Hematopoietic multipotent progenitor cell treated with erythropoietin and hydrocortisone succinate and interleukin-3 and kit ligand, for 8 days (in vitro differentiated cells): ENCODE measurements at regions not wholly inside any gene's neighbourhood (a gene's known extent, or its start where the extent isn't known, plus 50 kb on each side); places are given as distances from the start of the nearest gene placed in this dataset.
"Not testable (repeated sequence)": the region's sequence is repeated elsewhere in the genome, so short reads cannot be mapped to it uniquely, and the experiment has no call there.

Experiments used
- DNase-seq: peaks from one replicate; pipeline ENCODE4 v3.0.0-alpha.2; 2015

DNA sequence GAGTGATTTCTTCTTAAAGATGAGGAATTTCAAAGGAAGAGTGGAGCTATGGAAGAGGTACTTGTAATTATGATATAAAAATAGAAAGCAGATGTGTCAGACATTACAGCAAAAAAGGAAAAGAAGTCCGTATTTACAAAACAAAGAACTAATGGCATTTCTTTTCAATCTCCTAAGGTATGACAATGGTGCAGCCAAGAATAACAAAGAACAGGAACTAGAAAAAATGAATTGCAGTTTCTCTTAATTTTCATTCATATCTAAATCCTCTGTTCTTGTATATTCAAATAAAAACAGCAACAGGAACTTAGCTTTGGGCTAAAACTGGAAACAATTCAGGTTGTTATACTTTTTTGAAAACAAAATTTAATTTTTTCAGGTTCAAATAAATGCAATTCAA lies 105.1 kb downstream of the SPRY1 start:
- DNase-seq, result no peak

DNA sequence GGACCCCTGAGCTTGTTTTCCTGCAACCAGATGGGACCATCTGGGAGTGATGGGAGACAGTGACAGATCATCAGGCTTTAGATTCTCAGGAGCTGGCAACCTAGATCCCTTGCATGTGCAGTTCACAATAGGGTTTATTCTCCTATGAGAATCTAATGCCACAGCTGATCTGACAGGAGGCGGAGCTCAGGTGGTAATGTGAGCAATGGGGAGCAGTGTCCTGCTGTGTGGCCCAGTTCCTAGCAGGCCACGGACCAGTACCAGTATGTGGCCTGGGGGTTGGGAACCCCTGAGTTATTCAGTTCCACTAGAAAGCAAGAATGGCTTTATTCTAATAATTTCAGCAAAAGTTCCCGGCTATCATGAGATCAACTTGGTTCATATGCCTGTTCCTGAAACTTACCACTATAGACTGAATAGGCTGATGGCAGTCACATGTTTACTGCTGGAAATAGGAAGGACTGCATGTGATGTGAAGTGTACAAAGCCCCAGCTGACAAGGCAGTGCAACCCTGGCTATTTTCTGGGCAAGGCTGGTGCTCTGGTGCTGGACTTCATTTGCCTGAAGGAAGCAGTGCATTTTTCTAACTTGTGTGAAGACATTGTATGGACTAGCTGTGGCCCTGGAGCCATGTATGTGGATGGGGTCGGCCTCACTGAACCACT lies 107.2 kb downstream of the SPRY1 start:
- no peak for DNase-seq

DNA sequence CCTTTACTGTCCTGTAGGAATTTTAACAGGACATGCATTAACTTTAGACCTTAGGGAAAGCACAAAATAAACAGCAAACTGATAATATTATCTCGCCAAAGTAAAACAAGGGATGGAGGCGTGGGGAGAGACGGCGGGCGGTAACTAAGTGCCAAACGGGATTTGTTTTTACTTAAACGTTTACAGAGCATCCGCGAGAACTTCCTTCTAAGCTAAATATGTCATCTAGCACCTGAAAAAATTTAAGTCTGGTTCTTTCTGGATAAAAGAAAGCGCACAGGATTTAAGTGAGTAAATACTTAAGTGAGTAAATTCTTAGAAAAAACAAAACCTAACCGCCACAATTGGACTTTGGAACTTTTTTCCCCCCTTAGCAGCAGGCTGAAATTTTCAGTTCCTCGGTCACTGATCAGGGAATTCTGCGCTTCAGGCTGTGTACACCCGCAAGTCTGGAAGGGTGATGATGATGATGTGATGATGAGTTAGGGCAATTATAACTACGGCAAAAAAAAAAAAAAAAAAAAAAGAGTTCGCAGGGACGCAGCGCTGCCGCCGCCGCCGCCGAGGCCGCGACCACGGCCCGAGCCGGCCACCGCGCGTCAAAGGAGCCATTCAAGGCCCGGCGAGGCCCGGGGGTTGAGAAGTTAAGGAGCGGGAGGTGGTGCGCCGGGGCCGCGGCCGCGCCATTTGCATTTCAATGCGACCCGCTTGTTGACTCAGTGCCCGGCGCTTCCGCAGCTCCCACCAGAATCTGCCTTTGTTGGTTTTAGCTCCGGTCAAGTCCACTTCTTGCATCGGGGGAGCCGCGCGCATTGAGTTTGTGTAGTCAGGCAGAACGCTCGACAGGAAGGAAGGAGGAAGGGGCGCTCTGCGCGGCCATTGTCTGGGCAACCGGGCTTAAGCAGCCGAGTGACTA lies 108.8 kb downstream of the SPRY1 start:
- DNase-seq, result peak; percentile 38

DNA sequence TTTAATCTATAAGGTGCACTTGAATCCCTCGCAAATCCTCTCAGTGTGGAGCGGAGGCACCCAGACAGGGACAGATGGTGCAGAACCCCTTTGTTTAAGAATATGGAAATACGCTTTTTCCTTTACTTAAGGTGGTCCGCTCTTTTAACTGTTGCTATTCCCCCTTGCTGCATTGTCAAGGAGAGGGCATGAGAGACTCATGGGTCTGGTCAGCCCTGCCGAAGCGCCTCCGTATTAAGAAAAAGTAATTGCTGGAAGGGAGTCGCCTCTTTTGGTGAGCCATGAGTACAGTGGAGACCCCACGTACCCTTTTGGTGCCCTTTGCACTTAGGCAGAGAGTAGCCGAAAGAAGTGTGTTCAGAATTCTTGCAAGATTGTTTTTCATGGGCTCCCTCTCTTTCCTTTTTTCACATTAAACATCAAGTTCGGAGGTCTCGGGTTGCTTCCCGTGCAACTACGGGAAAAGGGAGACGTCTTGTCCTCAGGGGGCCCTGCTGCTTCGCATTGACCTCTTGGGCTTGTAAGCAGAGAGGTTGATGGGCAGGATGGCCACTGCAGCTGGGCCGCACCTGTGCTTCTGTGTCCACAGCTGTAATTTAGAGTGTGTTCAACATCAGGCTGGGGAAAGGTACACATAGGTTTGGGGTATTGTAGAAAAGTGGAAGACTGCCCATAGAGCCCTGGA lies 109.6 kb downstream of the SPRY1 start:
- no peak for DNase-seq

DNA sequence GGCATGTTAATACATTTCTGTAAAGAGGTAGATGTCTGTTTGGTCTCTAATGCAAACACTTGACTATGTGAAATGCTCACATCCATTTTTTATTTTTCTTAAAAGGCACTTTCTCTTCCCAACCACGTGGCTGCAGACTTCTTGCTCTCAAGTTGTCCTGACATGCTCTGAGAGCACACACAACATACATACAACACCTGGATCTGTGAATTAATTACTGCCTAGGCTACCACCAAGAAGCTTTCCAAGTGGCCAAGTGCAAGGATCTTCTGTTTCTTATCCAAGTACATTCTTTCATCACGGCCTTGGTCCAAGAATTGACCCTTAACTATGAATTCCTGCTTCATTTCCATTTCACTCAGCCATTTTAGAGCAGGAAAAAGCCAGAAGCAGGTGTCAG lies 110.8 kb downstream of the SPRY1 start:
- no peak for DNase-seq

DNA sequence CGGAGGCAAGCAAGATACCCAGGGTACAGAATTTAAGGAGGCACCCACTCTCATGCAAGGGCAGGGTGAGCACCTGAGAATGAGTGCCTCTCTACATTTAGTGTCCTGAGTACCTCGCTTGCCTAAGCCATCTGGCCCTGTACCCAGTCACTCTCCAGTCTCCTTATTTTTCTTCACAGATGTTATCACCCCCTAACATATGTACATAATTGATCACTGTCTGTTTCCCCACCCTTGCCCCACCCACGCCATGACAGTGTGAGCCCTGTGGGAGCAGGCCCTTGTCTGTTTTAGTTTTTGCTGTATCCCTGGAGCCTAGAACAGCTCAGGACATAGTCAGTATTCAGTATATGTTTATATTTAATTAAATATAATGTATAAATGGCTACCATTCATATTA lies 113.6 kb downstream of the SPRY1 start:
- peak; percentile 68 for DNase-seq

DNA sequence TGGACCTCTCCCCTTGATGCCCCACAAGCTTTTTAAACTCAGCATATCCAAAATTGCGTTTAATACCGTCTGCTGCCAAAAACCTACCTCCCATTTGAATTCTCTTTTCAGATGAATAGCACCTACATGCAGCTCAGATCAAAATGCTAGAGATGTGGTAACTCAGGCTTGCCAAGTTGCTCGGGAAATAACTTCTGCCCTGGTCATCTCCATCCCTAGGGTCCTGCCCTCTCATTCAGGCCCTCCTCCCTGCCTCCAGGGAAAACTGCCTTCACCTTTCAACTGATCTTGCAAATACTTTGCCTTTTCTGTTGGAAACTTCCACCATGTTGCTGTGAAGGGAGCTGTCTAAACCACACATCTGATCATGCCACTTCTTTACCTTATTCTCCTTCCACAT lies 114.1 kb downstream of the SPRY1 start:
- no peak for DNase-seq

DNA sequence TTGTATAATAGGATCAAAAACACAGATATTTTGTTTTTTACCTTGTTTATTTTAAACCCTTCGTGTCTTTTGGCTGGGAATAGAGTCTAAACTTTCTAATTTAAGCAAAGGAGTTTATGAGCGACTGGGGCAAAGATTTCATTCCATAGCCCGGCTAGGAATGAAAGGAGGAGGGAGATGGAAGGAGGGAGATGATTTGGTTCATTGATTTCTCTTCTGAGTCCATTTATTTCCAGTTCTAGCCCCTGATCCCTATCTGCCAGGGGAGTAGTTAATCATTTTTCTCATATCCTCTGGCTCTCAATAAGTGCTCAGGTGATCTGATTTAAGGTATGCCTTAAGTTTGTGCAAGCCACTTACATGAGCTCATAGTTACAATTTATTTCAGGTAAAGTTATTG lies 120.0 kb downstream of the SPRY1 start:
- DNase-seq, result no peak

DNA sequence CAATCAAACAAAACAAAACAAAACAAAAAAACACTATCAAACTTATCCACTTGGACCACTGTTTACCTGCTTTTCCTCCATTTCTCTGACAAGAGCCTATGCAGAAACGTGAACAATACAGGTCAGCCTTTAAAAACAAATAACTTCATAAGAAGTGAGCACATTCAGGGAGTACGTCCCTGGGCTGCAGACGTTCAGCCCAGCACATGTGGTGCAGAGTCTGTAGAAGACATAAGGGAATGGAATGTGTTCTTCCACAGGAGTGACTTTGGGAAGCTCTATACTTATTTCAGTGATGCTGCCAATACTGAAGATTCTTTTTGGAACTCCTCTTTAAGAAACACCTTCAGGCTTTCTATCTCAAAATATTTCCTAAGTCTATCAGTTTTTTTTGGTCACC lies 120.6 kb downstream of the SPRY1 start:
- DNase-seq, result no peak

DNA sequence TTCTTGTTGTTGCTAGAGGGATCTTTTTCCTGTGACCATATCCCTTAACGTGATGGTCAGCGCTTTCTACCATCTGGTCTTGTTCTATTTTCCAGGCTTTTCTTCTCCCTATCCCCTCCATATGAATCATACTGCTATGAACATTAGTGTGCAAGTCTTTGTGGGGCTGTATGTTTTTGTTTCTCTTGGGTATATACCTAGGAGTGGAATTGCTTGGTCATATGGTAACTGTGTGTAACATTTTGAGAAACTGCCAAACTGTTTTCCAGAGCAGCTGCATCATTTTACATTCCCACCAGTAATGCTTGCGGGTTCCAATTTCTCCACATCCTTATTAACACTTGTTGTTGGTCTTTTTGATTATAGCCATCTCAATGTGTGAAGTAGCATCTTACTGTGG lies 121.4 kb downstream of the SPRY1 start:
- no peak for DNase-seq

DNA sequence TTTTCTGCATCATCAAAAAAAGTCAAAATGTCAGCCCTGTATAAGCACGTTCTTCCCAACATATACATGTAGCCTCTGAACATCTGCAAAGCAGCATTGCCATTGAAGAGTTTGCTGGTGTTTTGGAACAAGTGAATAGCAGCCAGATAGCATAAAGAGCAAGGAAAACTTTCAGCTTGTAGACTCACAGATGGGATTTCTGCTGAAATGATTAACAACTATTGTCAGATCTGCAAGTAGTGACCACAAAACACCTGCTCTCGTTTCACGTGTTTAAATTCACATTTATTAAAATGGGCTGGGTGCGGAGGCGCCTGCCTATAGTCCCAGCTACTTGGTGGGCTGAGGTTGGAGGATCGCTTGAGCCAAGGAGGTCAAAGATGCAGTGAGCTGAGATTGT lies 123.7 kb downstream of the SPRY1 start:
- no peak for DNase-seq

DNA sequence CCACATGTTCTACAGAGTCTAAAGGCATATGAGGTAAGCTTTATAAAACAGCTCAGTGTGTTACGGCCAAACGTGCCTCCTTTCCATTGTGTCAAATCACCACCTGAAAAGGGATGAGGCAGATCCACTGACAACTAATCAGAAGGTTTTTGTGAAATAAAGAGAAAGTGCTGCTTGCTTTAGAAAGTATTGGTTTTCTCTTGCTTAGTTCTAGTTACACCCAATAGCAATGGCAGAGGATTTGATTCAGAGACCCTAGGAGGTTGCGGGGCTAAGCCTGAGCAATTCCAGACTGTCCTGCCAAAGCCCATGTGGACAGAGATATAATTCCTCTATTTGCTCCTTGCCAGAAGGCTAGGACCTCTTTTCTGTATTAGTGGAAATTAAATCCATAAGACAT lies 125.5 kb downstream of the SPRY1 start:
- no peak for DNase-seq

DNA sequence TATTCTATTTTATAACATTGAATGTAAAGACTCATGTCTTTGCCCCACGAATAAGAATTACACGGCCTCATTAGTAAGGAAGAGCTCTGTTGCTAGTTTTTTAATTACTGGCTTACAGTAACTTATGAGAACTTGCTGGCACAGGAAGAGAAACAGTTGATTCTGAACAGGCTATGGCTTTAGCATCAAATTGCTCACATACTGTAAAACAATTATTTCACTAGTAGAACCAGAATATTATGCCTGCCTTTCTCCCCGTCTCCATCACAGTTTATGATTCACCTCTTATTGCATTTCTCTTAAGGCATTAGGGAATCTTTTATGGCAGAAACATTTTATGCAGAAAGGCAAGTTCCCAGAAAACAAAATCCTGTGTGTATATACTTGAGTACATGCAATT lies 126.1 kb downstream of the SPRY1 start:
- no peak for DNase-seq

DNA sequence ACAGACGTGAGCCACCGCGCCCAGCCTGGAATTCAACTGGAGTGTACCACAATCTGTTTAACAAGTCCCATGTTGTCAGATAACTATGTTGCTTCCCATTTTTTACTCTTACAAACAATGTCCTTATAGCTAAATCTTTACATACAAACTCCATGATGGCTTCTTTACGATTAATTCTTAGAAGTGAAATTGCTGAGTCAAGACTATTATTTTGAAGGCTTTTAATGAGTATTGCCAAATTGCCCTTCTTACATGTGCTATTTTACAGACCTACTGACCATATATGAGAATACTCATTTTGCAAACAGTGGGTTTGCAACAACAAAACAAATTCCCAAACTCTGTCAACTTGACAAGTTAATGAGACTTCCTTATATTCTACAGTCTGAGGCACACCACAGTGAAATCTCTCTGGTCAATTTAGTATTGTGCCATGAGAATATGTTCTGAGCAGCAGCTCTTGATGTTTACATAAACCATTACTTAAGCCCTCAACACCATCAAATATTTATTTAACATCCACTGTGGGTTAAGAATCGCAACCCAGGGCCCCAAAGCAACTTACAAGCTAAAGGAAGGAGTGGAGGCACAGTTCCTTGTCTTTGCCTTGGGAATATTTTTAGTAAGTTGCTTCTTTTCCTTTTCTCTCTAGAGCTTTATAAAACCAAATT lies 128.5 kb downstream of the SPRY1 start:
- DNase-seq, result no peak

DNA sequence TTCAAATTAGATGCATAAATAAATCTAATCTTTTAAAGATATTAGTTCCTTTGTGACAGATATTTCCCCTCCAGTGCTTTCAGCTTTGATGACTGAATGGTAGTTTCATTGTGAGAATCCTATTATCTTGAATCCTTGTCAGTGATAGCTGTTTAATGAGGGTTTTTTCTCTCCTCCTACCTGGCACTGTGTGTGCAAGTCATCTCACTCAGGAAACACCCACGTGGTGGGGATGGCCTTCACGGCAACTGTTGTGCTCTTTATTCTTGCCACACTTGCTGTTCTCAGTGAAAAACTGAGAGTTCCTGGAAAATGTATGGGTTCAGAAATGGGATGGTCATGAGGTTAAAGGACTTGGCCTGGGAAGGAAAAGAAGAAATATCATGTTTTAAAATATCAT lies 129.9 kb downstream of the SPRY1 start:
- no peak for DNase-seq

DNA sequence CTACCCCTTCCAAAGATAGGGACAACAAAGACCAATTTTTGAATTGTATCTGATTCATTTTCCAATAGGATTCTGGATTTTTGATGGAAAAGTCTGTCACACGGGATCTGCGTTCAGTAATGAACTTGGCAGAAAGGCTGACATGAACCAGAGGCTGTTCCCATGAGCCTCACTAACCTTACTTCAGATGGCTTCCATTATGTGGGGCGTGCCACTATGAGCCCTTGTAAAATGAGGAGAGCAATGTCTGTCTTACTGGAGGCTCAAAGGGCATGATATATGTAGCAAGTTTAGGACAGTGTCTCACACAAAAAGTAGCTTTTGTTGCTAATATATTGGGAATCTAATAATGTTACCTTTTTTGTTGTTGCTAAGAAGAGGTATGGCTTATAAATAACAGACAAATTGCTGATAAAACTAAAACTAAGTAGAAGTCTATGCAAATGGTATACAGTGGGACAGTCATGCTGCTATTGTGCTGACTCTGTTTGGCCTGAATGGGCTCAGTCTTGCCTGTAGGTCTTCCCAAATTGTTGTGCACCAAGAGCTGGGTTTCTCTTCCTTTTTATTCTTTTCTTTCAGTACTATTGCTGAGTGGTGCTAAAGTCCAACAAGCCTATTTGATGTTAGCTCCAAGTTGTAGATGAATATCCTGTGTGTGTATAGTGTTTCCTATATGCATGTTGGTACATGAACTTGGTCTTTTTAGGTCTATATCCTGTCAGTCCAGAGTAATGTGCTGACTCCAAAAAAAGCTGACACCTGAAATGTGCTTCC lies 132.1 kb downstream of the SPRY1 start:
- no peak for DNase-seq

DNA sequence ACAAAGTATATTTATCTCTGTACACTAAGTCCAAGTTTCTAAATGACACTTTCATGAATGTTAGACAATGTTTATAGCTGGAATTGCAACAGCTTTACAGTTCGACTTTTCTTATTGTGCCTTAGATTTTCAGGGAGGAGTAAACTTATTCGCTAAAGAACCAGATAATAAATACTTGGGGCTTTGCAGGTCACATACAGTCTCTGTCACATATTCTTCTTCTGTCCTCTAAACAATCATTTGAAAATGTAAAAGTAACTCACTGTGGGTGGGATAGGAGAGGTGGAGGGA lies 132.6 kb downstream of the SPRY1 start:
- no peak for DNase-seq

DNA sequence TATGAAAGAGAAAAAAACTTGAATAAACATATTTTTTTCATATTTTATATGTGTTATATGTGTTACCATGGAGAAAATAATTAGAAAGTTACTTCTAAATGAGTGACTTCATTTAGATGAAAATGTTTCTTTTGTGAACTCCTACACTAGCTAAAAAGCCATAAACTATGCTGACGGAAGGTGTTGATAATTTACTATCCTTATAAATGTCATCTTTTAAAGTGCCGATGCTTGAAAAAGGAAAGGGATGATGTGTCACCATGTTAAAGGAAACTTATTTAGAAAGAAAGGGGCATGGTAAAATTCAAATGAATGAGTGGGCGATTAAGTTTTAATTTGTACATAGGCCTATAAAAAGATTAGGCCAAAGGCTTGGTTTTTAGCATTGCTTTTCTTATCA lies 133.8 kb downstream of the SPRY1 start:
- no peak for DNase-seq

DNA sequence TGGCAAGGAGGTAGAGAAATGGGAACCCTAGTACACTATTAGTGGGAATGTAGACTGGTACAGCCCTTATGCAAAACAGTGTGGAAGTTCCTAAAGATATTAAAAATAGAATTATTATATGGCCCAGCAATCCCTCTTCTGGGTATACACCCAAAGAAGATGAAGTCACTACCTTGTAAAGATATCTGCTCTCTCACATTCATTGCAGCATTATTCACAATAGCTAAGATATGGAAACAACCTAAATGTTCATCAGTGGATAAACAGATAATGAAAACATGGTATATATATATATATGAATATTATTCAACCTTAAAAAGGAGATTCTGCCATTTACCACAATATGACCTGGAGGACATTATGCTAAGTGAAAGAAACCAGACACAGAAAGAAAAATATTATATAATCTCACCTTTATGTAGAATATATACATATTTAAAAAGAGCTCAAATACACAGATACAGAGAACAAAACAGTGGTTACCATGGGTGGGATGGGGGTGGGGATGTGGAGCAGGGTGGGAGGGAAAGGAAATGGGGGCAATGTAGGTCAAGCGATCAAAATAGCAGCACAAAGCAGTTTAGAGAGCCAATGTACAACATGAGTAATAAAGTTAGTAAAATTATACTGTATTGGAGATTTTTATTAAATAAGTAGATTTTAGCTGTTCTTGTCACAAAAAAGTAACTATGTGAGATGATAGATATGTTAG lies 138.6 kb downstream of the SPRY1 start:
- DNase-seq, result no peak

DNA sequence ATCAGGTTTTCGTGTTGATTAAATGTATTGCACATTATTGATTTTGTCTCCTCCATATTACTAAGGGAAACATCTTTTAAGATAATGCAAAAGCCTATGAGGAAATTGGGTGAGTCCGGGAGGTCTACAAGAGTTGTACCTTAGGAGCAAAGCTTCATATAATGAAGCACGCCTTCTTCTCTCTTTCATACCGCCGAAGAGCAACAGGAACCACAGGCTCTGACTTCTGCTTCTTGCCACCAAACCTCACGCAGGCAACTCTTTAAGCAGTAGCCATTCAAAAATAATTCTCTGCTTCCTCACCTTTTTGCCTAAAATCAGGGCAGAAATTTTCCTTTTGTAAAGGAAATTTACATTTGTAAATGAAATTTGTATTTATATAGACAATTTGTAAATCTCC lies 139.6 kb downstream of the SPRY1 start:
- no peak for DNase-seq

DNA sequence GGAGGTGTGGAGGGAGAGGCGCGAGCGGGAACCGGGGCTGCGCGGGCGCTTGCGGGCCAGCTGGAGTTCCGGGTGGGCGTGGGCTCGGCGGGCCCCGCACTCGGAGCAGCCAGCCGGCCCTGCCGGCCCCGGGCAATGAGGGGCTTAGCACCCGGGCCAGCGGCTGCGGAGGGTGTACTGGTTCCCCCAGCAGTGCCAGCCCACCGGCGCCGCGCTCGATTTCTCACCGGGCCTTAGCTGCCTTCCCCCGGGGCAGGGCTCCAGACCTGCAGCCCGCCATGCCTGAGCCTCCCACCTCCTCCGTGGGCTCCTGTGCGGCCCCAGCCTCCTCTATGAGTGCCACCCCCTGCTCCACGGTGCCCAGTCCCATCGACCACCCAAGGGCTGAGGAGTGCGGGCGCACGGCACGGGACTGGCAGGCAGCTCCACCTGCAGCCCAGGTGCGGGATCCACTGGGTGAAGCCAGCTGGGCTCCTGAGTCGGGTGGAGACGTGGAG lies 141.4 kb downstream of the SPRY1 start:
- not testable (repeated sequence) for DNase-seq
